Stimulated activated naive B cell treated with anti-CD40 and anti-IgM and Interleukin-4, amounts not matched to agents 10 μg/mL and 1 μg/mL and 100 μg/mL, for 72 hours (primary cell): ENCODE measurements at regions not wholly inside any gene's neighbourhood (a gene's known extent, or its start where the extent isn't known, plus 50 kb on each side); places are given as distances from the start of the nearest gene placed in this dataset.
"Not testable (repeated sequence)": the region's sequence is repeated elsewhere in the genome, so short reads cannot be mapped to it uniquely, and the experiment has no call there.

Experiments
- ATAC-seq, 2 donors: fragments of 150-1000 bp; cut with Tn5 transposase; replicated peaks; 2 replicates each; pipeline ENCODE4 v1.10.0; 2021; ENCODE audit warnings: moderate library complexity in 1 of 2
- DNase-seq: peaks from one replicate; pipeline ENCODE4 v3.0.0; 2021
- H3K27ac Mint-ChIP-seq: one replicate; pipeline ENCODE4 v1.8.0; 2022; ENCODE audit warnings: mild to moderate bottlenecking, mixed read lengths
- H3K27me3 Mint-ChIP-seq, 2 donors: one replicate each; pipeline ENCODE4 v1.8.0; 2022; ENCODE audit warnings: mixed read lengths in 2 of 2
- H3K36me3 Mint-ChIP-seq, 2 donors: one replicate each; pipeline ENCODE4 v1.8.0; 2022; ENCODE audit warnings: mixed read lengths in 2 of 2, mild to moderate bottlenecking in 1 of 2
- H3K4me1 Mint-ChIP-seq, 2 donors: one replicate each; pipeline ENCODE4 v1.8.0; 2022; ENCODE audit warnings: mixed read lengths in 2 of 2, mild to moderate bottlenecking in 1 of 2
- H3K4me3 Mint-ChIP-seq, 2 donors: one replicate each; pipeline ENCODE4 v1.8.0; 2022; ENCODE audit warnings: mild to moderate bottlenecking in 2 of 2, mixed read lengths in 2 of 2, moderate library complexity in 1 of 2
- H3K9me3 Mint-ChIP-seq, 2 donors: one replicate each; pipeline ENCODE4 v1.8.0; 2022; ENCODE audit warnings: mixed read lengths in 2 of 2, mild to moderate bottlenecking in 1 of 2

GRCh38 chr2:12616456-12617156 lies 100.1 kb upstream of the TRIB2 start:
- no peaks in the 10 kb centered on the region for H3K9me3 Mint-ChIP-seq
- peak; percentile 75 for ATAC-seq
- H3K36me3 Mint-ChIP-seq, result no peaks in the 10 kb centered on the region
- peak overlapping the region in 1 of 2 donors; percentile 25 for H3K4me3 Mint-ChIP-seq
- peak; percentile 8 for DNase-seq
- H3K27me3 Mint-ChIP-seq, result peaks cover 16 to 22% of the 10 kb centered on the region in 2 donors
- H3K27ac Mint-ChIP-seq, result no peak overlapping the region
- peaks cover 36 to 60% of the 10 kb centered on the region in 2 donors for H3K4me1 Mint-ChIP-seq

- Mint-ChIP-seq H3K27ac (no peak overlapping the region), H3K27me3 (peaks cover 16 to 22% of the 10 kb centered on the region in 2 donors), H3K9me3 (no peaks in the 10 kb centered on the region), H3K4me1 (peaks cover 36 to 58% of the 10 kb centered on the region in 2 donors), H3K36me3 (no peaks in the 10 kb centered on the region), H3K4me3 (no peak overlapping the region)
- ATAC-seq, result no peak
- no peak for DNase-seq
Measured at GRCh38 chr2:12617366-12617765, 99.4 kb upstream of the TRIB2 start.

DNA sequence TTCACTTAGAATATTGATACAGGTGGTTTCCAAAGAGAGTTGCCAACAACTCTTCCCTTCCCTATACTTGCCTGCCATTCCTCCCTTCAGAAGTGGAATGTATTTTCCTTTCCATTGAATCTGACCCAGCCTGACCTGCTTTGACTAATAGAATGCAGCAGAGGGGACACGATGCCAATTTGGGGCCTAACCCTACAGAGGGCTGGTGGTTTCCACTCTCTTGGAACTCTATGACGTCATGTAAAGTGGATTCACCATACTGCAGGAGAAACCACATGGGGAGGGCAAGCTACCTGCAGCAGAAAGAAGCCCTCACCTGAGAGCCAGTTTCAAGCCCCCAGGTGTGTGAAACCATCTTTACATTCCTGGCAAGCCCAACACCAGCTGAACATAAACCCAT lies 98.9 kb upstream of the TRIB2 start:
- no peak for ATAC-seq
- DNase-seq, result no peak
- Mint-ChIP-seq H3K27ac (no peak overlapping the region), H3K4me3 (no peak overlapping the region), H3K4me1 (peaks cover 34 to 53% of the 10 kb centered on the region in 2 donors), H3K36me3 (no peaks in the 10 kb centered on the region), H3K9me3 (no peaks in the 10 kb centered on the region), H3K27me3 (peaks cover 16 to 22% of the 10 kb centered on the region in 2 donors)

DNA sequence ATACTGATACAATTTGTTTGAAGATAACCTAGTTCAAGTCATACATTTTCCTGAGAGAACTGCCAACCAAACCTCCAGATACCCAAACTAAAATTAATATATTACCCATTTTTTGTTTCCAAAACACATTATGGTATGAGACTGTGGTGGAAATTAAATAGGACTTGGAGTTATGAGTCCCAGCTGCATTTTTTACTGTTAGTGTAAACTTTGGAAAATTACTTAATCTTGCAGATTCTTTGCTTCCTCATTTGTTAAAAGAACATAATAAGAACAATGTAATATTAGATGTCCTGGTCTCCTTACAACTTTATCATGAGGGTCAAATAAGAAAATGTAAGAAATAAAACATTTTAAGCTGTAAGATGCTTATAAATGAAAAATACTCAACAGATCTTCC lies 98.2 kb upstream of the TRIB2 start:
- ATAC-seq, result no peak
- no peak for DNase-seq
- H3K27ac Mint-ChIP-seq, result no peak overlapping the region
- H3K27me3 Mint-ChIP-seq, result peaks cover 16 to 22% of the 10 kb centered on the region in 2 donors
- no peaks in the 10 kb centered on the region for H3K36me3 Mint-ChIP-seq
- H3K4me1 Mint-ChIP-seq, result peaks cover 29 to 46% of the 10 kb centered on the region in 2 donors
- no peaks in the 10 kb centered on the region for H3K9me3 Mint-ChIP-seq
- H3K4me3 Mint-ChIP-seq, result no peak overlapping the region

DNA sequence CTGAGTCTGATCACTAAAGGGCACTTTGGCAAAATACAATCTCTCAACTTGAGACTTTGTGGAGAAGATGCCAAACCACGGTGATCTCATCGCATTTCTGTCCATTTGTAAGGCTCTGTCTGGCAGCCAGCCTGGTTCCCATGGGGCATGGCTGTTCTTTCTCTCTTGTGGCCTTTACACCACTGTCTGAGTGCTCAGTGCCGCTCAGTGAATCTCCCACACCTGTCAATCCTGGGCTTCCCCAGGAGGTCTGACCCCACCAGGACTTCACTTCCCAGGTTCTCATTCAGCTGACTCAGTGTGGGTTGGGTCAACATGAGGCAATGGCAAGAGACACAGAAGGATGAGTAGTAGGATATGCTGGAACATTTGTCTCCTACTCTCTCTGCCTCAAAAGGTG lies 96.8 kb upstream of the TRIB2 start:
- DNase-seq (peak; percentile 37), ATAC-seq (peak; percentile 73 to 77)
- Mint-ChIP-seq H3K4me1 (peaks cover 24 to 41% of the 10 kb centered on the region in 2 donors), H3K27me3 (peaks cover 17 to 22% of the 10 kb centered on the region in 2 donors), H3K27ac (no peak overlapping the region), H3K4me3 (no peak overlapping the region), H3K36me3 (no peaks in the 10 kb centered on the region), H3K9me3 (no peaks in the 10 kb centered on the region)

DNA sequence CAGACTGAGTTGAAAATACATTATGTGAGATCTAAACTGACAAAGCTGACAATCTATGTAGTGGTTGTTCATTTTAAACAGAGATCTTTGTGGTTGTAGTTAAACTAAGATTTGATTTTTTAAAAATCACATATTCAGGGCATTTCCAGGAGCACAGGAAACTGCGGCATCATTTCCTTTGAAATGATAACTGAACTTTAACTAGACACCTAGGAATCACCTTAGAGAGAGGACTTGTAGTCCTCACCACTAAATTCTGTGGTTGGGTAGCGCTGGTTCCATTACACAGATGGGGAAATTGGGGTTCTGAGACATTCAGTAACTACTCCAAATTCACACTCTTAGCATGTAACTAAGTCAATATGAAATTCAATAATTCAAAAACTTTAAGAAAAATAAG lies 96.0 kb upstream of the TRIB2 start:
- Mint-ChIP-seq H3K4me3 (no peak overlapping the region), H3K4me1 (peaks cover 22 to 38% of the 10 kb centered on the region in 2 donors), H3K36me3 (no peaks in the 10 kb centered on the region), H3K9me3 (no peaks in the 10 kb centered on the region), H3K27ac (no peak overlapping the region), H3K27me3 (peaks cover 21 to 22% of the 10 kb centered on the region in 2 donors)
- ATAC-seq (no peak), DNase-seq (no peak)

- H3K36me3 Mint-ChIP-seq, result no peaks in the 10 kb centered on the region
- no peak overlapping the region for H3K4me3 Mint-ChIP-seq
- H3K27me3 Mint-ChIP-seq, result peaks cover 34 to 35% of the 10 kb centered on the region in 2 donors
- no peak overlapping the region for H3K27ac Mint-ChIP-seq
- H3K4me1 Mint-ChIP-seq, result peaks cover 10 to 19% of the 10 kb centered on the region in 2 donors
- ATAC-seq (no peak), DNase-seq (no peak)
- H3K9me3 Mint-ChIP-seq, result no peaks in the 10 kb centered on the region
Measured at GRCh38 chr2:12623051-12623450, 93.7 kb upstream of the TRIB2 start.

GRCh38 chr2:12624384-12624783 lies 92.4 kb upstream of the TRIB2 start:
- ATAC-seq, result no peak
- DNase-seq, result no peak
- H3K27me3 Mint-ChIP-seq, result peaks cover 35 to 42% of the 10 kb centered on the region in 2 donors
- no peak overlapping the region for H3K4me3 Mint-ChIP-seq
- peaks cover 9 to 18% of the 10 kb centered on the region in 2 donors for H3K4me1 Mint-ChIP-seq
- H3K9me3 Mint-ChIP-seq, result no peaks in the 10 kb centered on the region
- no peaks in the 10 kb centered on the region for H3K36me3 Mint-ChIP-seq
- no peak overlapping the region for H3K27ac Mint-ChIP-seq

- no peak overlapping the region for H3K27ac Mint-ChIP-seq
Measured at GRCh38 chr2:12624905-12625598, 91.7 kb upstream of the TRIB2 start.

DNA sequence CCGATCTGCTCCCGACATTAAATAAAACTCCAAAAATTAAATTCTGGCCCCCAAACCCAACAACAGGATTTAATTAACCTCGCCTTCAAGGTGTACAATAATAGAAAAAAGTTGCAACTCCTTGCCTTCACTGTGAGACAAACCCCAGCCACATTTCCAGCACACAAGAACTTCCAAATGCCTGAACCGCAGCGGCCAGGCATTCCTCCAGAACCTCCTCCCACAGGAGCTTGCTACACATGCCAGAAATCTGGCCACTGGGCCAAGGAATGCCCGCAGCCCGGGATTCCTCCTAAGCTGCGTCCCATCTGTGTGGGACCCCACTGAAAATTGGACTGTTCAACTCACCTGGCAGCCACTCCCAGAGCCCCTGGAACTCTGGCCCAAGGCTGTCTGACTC lies 88.2 kb upstream of the TRIB2 start:
- not testable (repeated sequence) for H3K27ac Mint-ChIP-seq, ATAC-seq, H3K4me1 Mint-ChIP-seq, DNase-seq, H3K36me3 Mint-ChIP-seq, H3K4me3 Mint-ChIP-seq, H3K9me3 Mint-ChIP-seq
- peaks cover 26 to 35% of the 10 kb centered on the region in 2 donors for H3K27me3 Mint-ChIP-seq

More at GRCh38 chr2:12624905-12625598, 91.7 kb upstream of the TRIB2 start:
- ATAC-seq (no peak), DNase-seq (no peak)
- peaks cover 5 to 11% of the 10 kb centered on the region in 2 donors for H3K4me1 Mint-ChIP-seq
- H3K4me3 Mint-ChIP-seq, result no peak overlapping the region
- peaks cover 30 to 40% of the 10 kb centered on the region in 2 donors for H3K27me3 Mint-ChIP-seq
- H3K9me3 Mint-ChIP-seq, result no peaks in the 10 kb centered on the region
- no peaks in the 10 kb centered on the region for H3K36me3 Mint-ChIP-seq

DNA sequence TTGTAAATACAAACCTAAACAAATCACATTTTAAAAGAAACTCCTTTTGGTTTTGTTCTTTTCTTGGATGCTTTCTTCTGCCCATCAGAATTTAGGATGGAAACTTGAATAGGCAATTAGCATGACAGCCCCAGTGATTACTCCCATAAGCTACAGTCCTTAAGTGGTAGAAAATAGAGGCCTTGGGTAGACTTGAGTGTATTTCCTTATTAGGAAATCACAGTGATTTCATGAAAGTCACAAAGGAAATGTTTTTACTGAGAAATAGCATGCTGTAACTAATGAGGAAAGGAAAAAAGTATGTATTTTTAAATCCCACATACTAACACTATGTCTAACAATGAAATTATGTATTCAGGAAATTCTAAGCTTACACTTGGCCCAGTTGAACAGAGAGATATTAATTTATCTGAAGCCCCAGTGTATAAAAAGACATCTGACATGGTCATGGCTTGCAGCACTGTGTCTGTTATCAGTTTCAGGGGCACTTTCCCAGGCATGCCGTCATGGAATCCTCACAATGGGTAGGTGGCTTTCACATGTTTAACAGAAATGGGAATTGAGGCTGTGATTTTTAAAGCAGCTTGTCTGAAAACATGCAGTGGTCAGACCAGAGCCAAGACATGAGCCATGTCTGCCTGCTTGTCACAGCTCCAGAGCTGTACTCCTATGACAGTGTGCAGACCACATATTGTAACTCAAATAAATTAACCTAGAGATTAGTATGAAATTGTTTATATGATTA lies 79.7 kb upstream of the TRIB2 start:
- DNase-seq, result no peak
- Mint-ChIP-seq H3K9me3 (no peaks in the 10 kb centered on the region), H3K4me1 (peaks cover 6% of the 10 kb centered on the region in 2 donors), H3K36me3 (no peaks in the 10 kb centered on the region), H3K4me3 (no peak overlapping the region), H3K27me3 (peaks cover 24 to 26% of the 10 kb centered on the region in 2 donors), H3K27ac (no peak overlapping the region)
- no peak for ATAC-seq

DNA sequence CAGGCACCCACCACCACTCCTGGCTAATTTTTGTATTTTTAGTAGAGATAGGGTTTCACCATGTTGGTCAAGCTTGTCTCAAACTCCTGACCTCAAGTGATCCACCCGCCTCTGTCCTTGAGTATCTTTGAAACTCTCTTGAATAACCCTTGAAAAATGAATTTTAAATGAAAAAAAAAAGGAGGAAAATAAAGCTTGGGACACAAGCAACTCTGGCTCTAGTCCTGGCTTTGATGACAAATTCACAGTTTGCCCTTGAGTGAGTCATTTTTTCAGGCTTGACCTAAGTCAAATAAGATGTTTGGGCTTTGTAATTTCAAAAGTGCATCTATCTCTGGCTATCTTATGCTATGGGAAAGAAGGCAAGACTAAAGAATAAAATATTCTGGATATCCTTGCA lies 79.0 kb upstream of the TRIB2 start:
- ATAC-seq (no peak), DNase-seq (no peak)
- Mint-ChIP-seq H3K27ac (no peak overlapping the region), H3K36me3 (no peaks in the 10 kb centered on the region), H3K9me3 (no peaks in the 10 kb centered on the region), H3K27me3 (peaks cover 28 to 31% of the 10 kb centered on the region in 2 donors), H3K4me3 (no peak overlapping the region), H3K4me1 (peaks cover 6% of the 10 kb centered on the region in 2 donors)

GRCh38 chr2:12641441-12641840 lies 75.3 kb upstream of the TRIB2 start:
- Mint-ChIP-seq H3K36me3 (peaks cover 3 to 12% of the 10 kb centered on the region in 2 donors), H3K27me3 (peaks cover 21 to 22% of the 10 kb centered on the region in 2 donors), H3K4me3 (no peak overlapping the region), H3K9me3 (peaks cover 6 to 11% of the 10 kb centered on the region in 2 donors), H3K4me1 (peaks cover 1 to 5% of the 10 kb centered on the region in 2 donors), H3K27ac (no peak overlapping the region)
- ATAC-seq (no peak), DNase-seq (no peak)

GRCh38 chr2:12642332-12642731 lies 74.4 kb upstream of the TRIB2 start:
- Mint-ChIP-seq H3K27me3 (peaks cover 20 to 24% of the 10 kb centered on the region in 2 donors), H3K4me1 (peaks cover 1 to 5% of the 10 kb centered on the region in 2 donors), H3K9me3 (peaks cover 10 to 16% of the 10 kb centered on the region in 2 donors), H3K4me3 (no peak overlapping the region), H3K36me3 (peaks cover 3 to 16% of the 10 kb centered on the region in 2 donors), H3K27ac (no peak overlapping the region)
- ATAC-seq (no peak), DNase-seq (no peak)
